Kidney capillary endothelial cell (primary cell): ENCODE measurements at regions not wholly inside any gene's neighbourhood (a gene's known extent, or its start where the extent isn't known, plus 50 kb on each side); places are given as distances from the start of the nearest gene placed in this dataset.
"Not testable (repeated sequence)": the region's sequence is repeated elsewhere in the genome, so short reads cannot be mapped to it uniquely, and the experiment has no call there.

ENCODE experiments used
- DNase-seq: peaks from one replicate; pipeline ENCODE4 v3.0.0-alpha.2; 2018; ENCODE audit warnings: low spot score

GRCh38 chr3:15851735-15852134 is 54.0 kb upstream of the ANKRD28 start:
- no peak for DNase-seq

GRCh38 chr3:15858547-15859506 is 61.0 kb upstream of the ANKRD28 start:
- DNase-seq, result no peak

GRCh38 chr3:15859507-15860013 is 61.8 kb upstream of the ANKRD28 start:
- peak; percentile 66 for DNase-seq

GRCh38 chr3:15860014-15860934 is 62.5 kb upstream of the ANKRD28 start:
- DNase-seq, result peak; percentile 21

GRCh38 chr3:15861163-15861562 is 63.4 kb upstream of the ANKRD28 start:
- no peak for DNase-seq

GRCh38 chr3:15872807-15873206 is 75.0 kb upstream of the ANKRD28 start:
- DNase-seq, result no peak

- no peak for DNase-seq
These were observed 75.6 kb upstream of the ANKRD28 start for GRCh38 chr3:15873415-15873814.

GRCh38 chr3:15875016-15875689 is 77.4 kb upstream of the ANKRD28 start:
- no peak for DNase-seq

- DNase-seq, result no peak
These were observed 78.9 kb upstream of the ANKRD28 start for GRCh38 chr3:15876669-15877068.

GRCh38 chr3:15877813-15878212 is 80.0 kb upstream of the ANKRD28 start:
- no peak for DNase-seq

- DNase-seq, result not testable (repeated sequence)
These were observed 82.0 kb upstream of the ANKRD28 start for GRCh38 chr3:15879787-15880186.

- no peak for DNase-seq
These were observed 84.8 kb upstream of the ANKRD28 start for GRCh38 chr3:15882577-15882976.

GRCh38 chr3:15884132-15884531 is 86.4 kb upstream of the ANKRD28 start:
- no peak for DNase-seq

- DNase-seq, result no peak
These were observed 88.7 kb upstream of the ANKRD28 start for GRCh38 chr3:15886521-15886920.

GRCh38 chr3:15887261-15887660 is 89.5 kb upstream of the ANKRD28 start:
- DNase-seq, result no peak

GRCh38 chr3:15889936-15890335 is 92.2 kb upstream of the ANKRD28 start:
- DNase-seq, result no peak

- no peak for DNase-seq
These were observed 94.8 kb upstream of the ANKRD28 start for GRCh38 chr3:15892311-15893227.

- DNase-seq, result no peak
These were observed 96.6 kb upstream of the ANKRD28 start for GRCh38 chr3:15894382-15894781.

- no peak for DNase-seq
These were observed 98.7 kb upstream of the ANKRD28 start for GRCh38 chr3:15896500-15896899.

- DNase-seq, result no peak
These were observed 101.6 kb upstream of the ANKRD28 start for GRCh38 chr3:15899388-15899787.

GRCh38 chr3:15903164-15903563 is 105.4 kb upstream of the ANKRD28 start:
- no peak for DNase-seq
